ENCODE measurements at regions not wholly inside any gene's neighbourhood (a gene's known extent, or its start where the extent isn't known, plus 50 kb on each side); places are given as distances from the start of the nearest gene placed in this dataset.

DNA sequence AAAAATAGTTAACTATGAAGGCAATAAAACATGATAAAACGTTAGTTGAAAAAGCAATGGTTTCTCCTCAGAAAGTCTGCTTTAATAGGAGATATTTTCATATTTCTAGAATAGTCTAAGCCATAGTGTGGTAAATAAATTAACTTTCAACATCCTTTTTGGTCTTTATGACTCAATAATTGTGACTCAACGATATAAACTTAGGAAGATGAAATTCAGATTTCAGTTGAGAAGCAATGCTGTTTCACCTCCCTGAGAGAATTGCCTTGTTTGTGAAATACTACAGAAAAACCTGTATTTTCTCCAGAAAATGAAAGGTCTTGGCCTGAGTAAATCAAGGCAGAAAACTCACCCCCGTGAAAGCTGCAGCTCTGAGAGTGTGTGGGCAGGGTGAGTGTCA, 166.9 kb downstream of the ETAA1 start:
- Histone ChIP-seq H3K9me1 (replicated peaks; ENCODE audit: control insufficient read depth, extremely low read depth, insufficient read depth, low read length) (no peaks in the 10 kb centered on the region), H3K36me3 (ENCODE audit: control insufficient read depth in 2 of 2, extremely low read depth in 1 of 2, insufficient read depth in 2 of 2, low read length in 2 of 2) (no peaks in the 10 kb centered on the region), H3K27ac (ENCODE audit: insufficient read depth, low read depth, low read length) (no peak overlapping the region), H3K4me3 (replicated peaks in 1 of 3; ENCODE audit: insufficient read depth in 1 of 3, low read depth in 1 of 3, low read length in 3 of 3) (no peak overlapping the region), H4K20me1 (replicated peaks; ENCODE audit: control insufficient read depth, extremely low read depth, insufficient read depth, low read length) (no peaks in the 10 kb centered on the region), H3K4me2 (ENCODE audit: insufficient read depth, low read length) (no peak overlapping the region), H2AFZ (ENCODE audit: low read depth, low read length) (no peak overlapping the region), H3K79me2 (ENCODE audit: control insufficient read depth, insufficient read depth, low read length) (no peaks in the 10 kb centered on the region), H3K4me1 (ENCODE audit: control insufficient read depth, extremely low read depth, insufficient read depth, low read length) (peaks cover 32% of the 10 kb centered on the region), H3K9ac (replicated peaks; ENCODE audit: extremely low read depth, insufficient read depth, low read length) (no peak overlapping the region), H3K27me3 (ENCODE audit: control insufficient read depth in 2 of 2, insufficient read depth in 2 of 2, low read length in 2 of 2) (no peaks in the 10 kb centered on the region), H3K9me3 (replicated peaks; ENCODE audit: control insufficient read depth, insufficient read depth, low read length) (no peaks in the 10 kb centered on the region)
- no peak for DNase-seq (ENCODE audit: low read depth, low spot score)
- no TSS peak for BruUV-seq (replicated peaks)
- dilution Hi-C loops (cut with MboI; ENCODE audit: extremely low pct_ligation_motif_present, low sequenced_read_pairs) (no loop called here), intact Hi-C loops (cut with micrococcal nuclease) (loop anchor here (10.0 kb wide), 2 partner anchors 349 to 979 kb away; no protein-coding TSS in a partner anchor)
- CTCF ChIA-PET: no interaction called here
- POLR2A ChIA-PET: no interaction called here
- FAIRE-seq: no peak
- TF ChIP-seq EZH2 (IDR thresholded peaks at IDR 0.05; ENCODE audit: borderline replicate concordance, low read depth, low read length, severe bottlenecking) (no peak), CTCF (IDR thresholded peaks at IDR 0.05; ENCODE audit: extremely low read depth in 1 of 2, insufficient read depth in 1 of 2, low read depth in 1 of 2, low read length in 2 of 2) (no peak), GATA2 (IDR thresholded peaks at IDR 0.05; ENCODE audit: insufficient read depth, insufficient read length, low read depth, low read length) (no peak), FOS (IDR thresholded peaks at IDR 0.05; ENCODE audit: borderline replicate concordance, insufficient read depth, low read length) (peak; percentile 24)

DNA sequence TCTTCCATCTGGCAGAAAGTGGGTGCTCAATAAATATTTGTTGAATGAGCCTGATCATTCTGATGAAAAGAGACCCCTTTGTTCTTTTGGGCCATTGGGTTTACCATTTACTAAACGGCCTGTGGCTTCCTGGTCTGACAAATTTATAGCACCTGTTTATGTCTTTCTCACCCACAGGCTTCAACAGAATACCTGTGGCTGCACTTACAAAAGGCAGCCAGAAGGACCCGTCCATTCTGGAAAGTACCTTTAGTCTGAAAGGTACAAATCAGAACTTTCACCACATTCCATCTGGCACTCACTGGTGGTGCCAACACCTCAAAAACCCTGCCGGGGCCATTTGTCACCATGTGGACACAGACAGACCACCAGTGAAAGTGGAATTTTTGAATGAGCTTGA, 167.5 kb downstream of the ETAA1 start:
- H2AFZ ChIP-seq (ENCODE audit: low read depth, low read length): no peak overlapping the region
- no peaks in the 10 kb centered on the region for H3K27me3 ChIP-seq (ENCODE audit: control insufficient read depth in 2 of 2, insufficient read depth in 2 of 2, low read length in 2 of 2)
- FAIRE-seq (no peak), DNase-seq (ENCODE audit: low read depth, low spot score) (no peak)
- dilution Hi-C loops (cut with MboI; ENCODE audit: extremely low pct_ligation_motif_present, low sequenced_read_pairs): no loop called here
- H3K36me3 ChIP-seq (ENCODE audit: control insufficient read depth in 2 of 2, extremely low read depth in 1 of 2, insufficient read depth in 2 of 2, low read length in 2 of 2): no peaks in the 10 kb centered on the region
- POLR2A ChIA-PET: no interaction called here
- BruUV-seq (replicated peaks): no TSS peak
- H3K4me3 ChIP-seq (replicated peaks in 1 of 3; ENCODE audit: insufficient read depth in 1 of 3, low read depth in 1 of 3, low read length in 3 of 3): no peak overlapping the region
- no peaks in the 10 kb centered on the region for H3K79me2 ChIP-seq (ENCODE audit: control insufficient read depth, insufficient read depth, low read length)
- TF ChIP-seq CTCF (IDR thresholded peaks at IDR 0.05; ENCODE audit: extremely low read depth in 1 of 2, insufficient read depth in 1 of 2, low read depth in 1 of 2, low read length in 2 of 2) (no peak), EZH2 (IDR thresholded peaks at IDR 0.05; ENCODE audit: borderline replicate concordance, low read depth, low read length, severe bottlenecking) (no peak), GATA2 (IDR thresholded peaks at IDR 0.05; ENCODE audit: insufficient read depth, insufficient read length, low read depth, low read length) (no peak), MYC (IDR thresholded peaks at IDR 0.05; ENCODE audit: low read depth, low read length) (no peak), POLR2AphosphoS5 (IDR thresholded peaks at IDR 0.05; ENCODE audit: insufficient read depth, low read depth, low read length) (no peak), POLR2A (IDR thresholded peaks at IDR 0.05; ENCODE audit: low read depth, low read length) (no peak), FOS (IDR thresholded peaks at IDR 0.05; ENCODE audit: borderline replicate concordance, insufficient read depth, low read length) (no peak), JUN (IDR thresholded peaks at IDR 0.05; ENCODE audit: borderline replicate concordance, insufficient read depth, insufficient read length, low read depth) (no peak)
- TF ChIP-seq, protein P1, sequence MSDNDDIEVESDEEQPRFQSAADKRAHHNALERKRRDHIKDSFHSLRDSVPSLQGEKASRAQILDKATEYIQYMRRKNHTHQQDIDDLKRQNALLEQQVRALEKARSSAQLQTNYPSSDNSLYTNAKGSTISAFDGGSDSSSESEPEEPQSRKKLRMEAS (IDR thresholded peaks at IDR 0.05; ENCODE audit: insufficient read depth, insufficient read length): no peak
- peaks cover 32% of the 10 kb centered on the region for H3K4me1 ChIP-seq (ENCODE audit: control insufficient read depth, extremely low read depth, insufficient read depth, low read length)
- H3K27ac ChIP-seq (ENCODE audit: insufficient read depth, low read depth, low read length): no peak overlapping the region
- no peak overlapping the region for H3K9ac ChIP-seq (replicated peaks; ENCODE audit: extremely low read depth, insufficient read depth, low read length)
- H3K4me2 ChIP-seq (ENCODE audit: insufficient read depth, low read length): no peak overlapping the region
- no peaks in the 10 kb centered on the region for H4K20me1 ChIP-seq (replicated peaks; ENCODE audit: control insufficient read depth, extremely low read depth, insufficient read depth, low read length)
- no peaks in the 10 kb centered on the region for H3K9me1 ChIP-seq (replicated peaks; ENCODE audit: control insufficient read depth, extremely low read depth, insufficient read depth, low read length)
- intact Hi-C loops (cut with micrococcal nuclease): loop anchor here (10.0 kb wide), 2 partner anchors 350 to 980 kb away; no protein-coding TSS in a partner anchor
- CTCF ChIA-PET: no interaction called here
- H3K9me3 ChIP-seq (replicated peaks; ENCODE audit: control insufficient read depth, insufficient read depth, low read length): no peaks in the 10 kb centered on the region
